GM12878 (cell line): ENCODE measurements at regions not wholly inside any gene's neighbourhood (a gene's known extent, or its start where the extent isn't known, plus 50 kb on each side); places are given as distances from the start of the nearest gene placed in this dataset.

Source experiments
- CHD4 ChIP-seq: fragments of 200-600 bp; sonication (generic); IDR thresholded peaks from 2 replicates; pipeline ENCODE4 v1.6.1; 2016; ENCODE audit warnings: mild to moderate bottlenecking
- CTCF ChIP-seq, 3 experiments: IDR thresholded peaks in 2 of 3; conservative IDR thresholded peaks in 1 of 3; 2 replicates each; pipeline ENCODE4 v1.5.1; 2011; ENCODE audit warnings: low read depth in 3 of 3, low read length in 3 of 3, mild to moderate bottlenecking in 3 of 3, control low read depth in 2 of 3, moderate library complexity in 2 of 3, inconsistent platforms in 1 of 3, mixed read lengths in 1 of 3; ENCODE audit not compliant: control insufficient read depth in 2 of 3, insufficient read depth in 1 of 3; ENCODE audit errors: extremely low read depth in 1 of 3
- EP300 ChIP-seq, 2 experiments: fragments of 150-350 bp in 1 of 2; IDR thresholded peaks; 2 replicates each; pipeline ENCODE4 v1.6.1; 2011 to 2012; ENCODE audit warnings: low read depth in 2 of 2, low read length in 2 of 2, borderline replicate concordance in 1 of 2, improper control_type of control experiment in 1 of 2, inconsistent platforms in 1 of 2; ENCODE audit not compliant: control insufficient read depth in 1 of 2
- EZH2 ChIP-seq: IDR thresholded peaks from 2 replicates; pipeline ENCODE4 v1.6.1; 2012; ENCODE audit warnings: low read depth, mild to moderate bottlenecking, control low read depth, inconsistent platforms, low read length, borderline replicate concordance; ENCODE audit not compliant: control insufficient read depth
- GABPA ChIP-seq: IDR thresholded peaks from 2 replicates; pipeline ENCODE4 v1.6.1; 2014; ENCODE audit warnings: antibody characterized with exemption, low read depth, mild to moderate bottlenecking, inconsistent platforms
- NRF1 ChIP-seq: conservative IDR thresholded peaks from 2 replicates; pipeline ENCODE4 v1.6.1; 2011; ENCODE audit warnings: mild to moderate bottlenecking, low read depth, low read length, improper control_type of control experiment
- PKNOX1 ChIP-seq: fragments of 450-650 bp; IDR thresholded peaks from 2 replicates; pipeline ENCODE4 v1.6.1; 2016; ENCODE audit warnings: mild to moderate bottlenecking
- POLR2A ChIP-seq: IDR thresholded peaks from 2 replicates; pipeline ENCODE4 v1.6.1; 2011; ENCODE audit warnings: low read depth, mild to moderate bottlenecking, low read length
- SUZ12 ChIP-seq: fragments of 200-600 bp; sonication (generic); IDR thresholded peaks from one replicate; pipeline ENCODE4 v1.6.1; 2018; ENCODE audit warnings: antibody characterized with exemption, mild to moderate bottlenecking; ENCODE audit not compliant: unreplicated experiment
- TBL1XR1 ChIP-seq: IDR thresholded peaks from 2 replicates; pipeline ENCODE4 v1.6.1; 2012; ENCODE audit warnings: low read depth, low read length, improper control_type of control experiment
- TCF3 ChIP-seq: IDR thresholded peaks from 2 replicates; pipeline ENCODE4 v1.6.1; 2012; ENCODE audit warnings: low read depth, mild to moderate bottlenecking, low read length, borderline replicate concordance; ENCODE audit not compliant: insufficient read depth
- YY1 ChIP-seq: IDR thresholded peaks from 2 replicates; pipeline ENCODE4 v1.6.1; 2011; ENCODE audit warnings: low read depth, mild to moderate bottlenecking, low read length
- ZNF384 ChIP-seq: IDR thresholded peaks from 2 replicates; pipeline ENCODE4 v1.6.1; 2012; ENCODE audit warnings: low read depth, mild to moderate bottlenecking, low read length, improper control_type of control experiment, borderline replicate concordance

GRCh38 chr13:34751044-34751443 lies 191.0 kb upstream of the NBEA start:
- TF ChIP-seq TBL1XR1 (no peak), POLR2A (no peak), CHD4 (no peak), EP300 (IDR thresholded peaks at IDR 0.05; ENCODE audit: borderline replicate concordance in 1 of 2, control insufficient read depth in 1 of 2, low read depth in 2 of 2, low read length in 2 of 2) (no peak), EZH2 (no peak), SUZ12 (no peak), YY1 (no peak), PKNOX1 (no peak), CTCF (IDR thresholded peaks at IDR 0.05 in 2 of 3, conservative IDR thresholded peaks at IDR 0.05 in 1 of 3; ENCODE audit: control insufficient read depth in 2 of 3, extremely low read depth in 1 of 3, insufficient read depth in 1 of 3, low read depth in 3 of 3, low read length in 3 of 3) (no peak), ZNF384 (no peak), NRF1 (no peak), GABPA (no peak), TCF3 (no peak)
